Activated T-cell treated with anti-CD3 and anti-CD28 coated beads, Interleukin-2, amount 50 U/mL, for 4 hours (primary cell): ENCODE measurements at regions not wholly inside any gene's neighbourhood (a gene's known extent, or its start where the extent isn't known, plus 50 kb on each side); places are given as distances from the start of the nearest gene placed in this dataset.

Experiments used
- ATAC-seq, 2 donors: fragments of 200-7000 bp; cut with Tn5 transposase; one replicate each; pipeline ENCODE4 v1.10.0; 2021
- DNase-seq: peaks from one replicate; pipeline ENCODE4 v3.0.0-alpha.2; 2020
- H3K27me3 Mint-ChIP-seq: one replicate; pipeline ENCODE4 v1.8.0; 2021; ENCODE audit warnings: low read depth, mixed read lengths
- H3K36me3 Mint-ChIP-seq: one replicate; pipeline ENCODE4 v1.8.0; 2022; ENCODE audit warnings: mixed read lengths; ENCODE audit not compliant: insufficient read depth
- H3K4me1 Mint-ChIP-seq: one replicate; pipeline ENCODE4 v1.8.0; 2021; ENCODE audit warnings: low read depth, mixed read lengths
- H3K4me3 Mint-ChIP-seq: one replicate; pipeline ENCODE4 v1.8.0; 2021; ENCODE audit warnings: mild to moderate bottlenecking, moderate library complexity, mixed read lengths
- H3K9me3 Mint-ChIP-seq: one replicate; pipeline ENCODE4 v1.8.0; 2021; ENCODE audit warnings: mixed read lengths

GRCh38 chr2:8510519-8510918 lies 171.3 kb upstream of the ID2 start:
- DNase-seq (no peak), ATAC-seq (no peak)
- Mint-ChIP-seq H3K36me3 (peaks cover 3% of the 10 kb centered on the region), H3K4me3 (no peak overlapping the region), H3K9me3 (peaks cover 10% of the 10 kb centered on the region), H3K4me1 (peaks cover 39% of the 10 kb centered on the region), H3K27me3 (no peaks in the 10 kb centered on the region)

- Mint-ChIP-seq H3K4me3 (no peak overlapping the region), H3K9me3 (peaks cover 10% of the 10 kb centered on the region), H3K27me3 (no peaks in the 10 kb centered on the region), H3K36me3 (peaks cover 3% of the 10 kb centered on the region), H3K4me1 (peaks cover 50% of the 10 kb centered on the region)
- ATAC-seq, result no peak
- DNase-seq, result no peak
Measured at GRCh38 chr2:8511868-8512612, 169.8 kb upstream of the ID2 start.

- peaks cover 10% of the 10 kb centered on the region for H3K9me3 Mint-ChIP-seq
- peaks cover 52% of the 10 kb centered on the region for H3K4me1 Mint-ChIP-seq
- H3K36me3 Mint-ChIP-seq, result peaks cover 3% of the 10 kb centered on the region
- ATAC-seq, result no peak
- H3K4me3 Mint-ChIP-seq, result no peak overlapping the region
- DNase-seq, result no peak
- H3K27me3 Mint-ChIP-seq, result no peaks in the 10 kb centered on the region
Measured at GRCh38 chr2:8513601-8514273, 168.1 kb upstream of the ID2 start.

- peak overlapping the region; percentile 66 for H3K4me3 Mint-ChIP-seq
- H3K36me3 Mint-ChIP-seq, result peaks cover 3% of the 10 kb centered on the region
- peaks cover 10% of the 10 kb centered on the region for H3K9me3 Mint-ChIP-seq
- no peak for ATAC-seq
- no peaks in the 10 kb centered on the region for H3K27me3 Mint-ChIP-seq
- peaks cover 57% of the 10 kb centered on the region for H3K4me1 Mint-ChIP-seq
- DNase-seq, result no peak
Measured at GRCh38 chr2:8514274-8514662, 167.6 kb upstream of the ID2 start.

GRCh38 chr2:8514796-8515758 lies 166.8 kb upstream of the ID2 start:
- DNase-seq, result peak; percentile 30
- Mint-ChIP-seq H3K27me3 (no peaks in the 10 kb centered on the region), H3K36me3 (peaks cover 3% of the 10 kb centered on the region), H3K4me3 (peak overlapping the region; percentile 66), H3K9me3 (peaks cover 6% of the 10 kb centered on the region), H3K4me1 (peaks cover 66% of the 10 kb centered on the region)
- ATAC-seq, result peak; percentile 86

GRCh38 chr2:8515864-8516533 lies 165.9 kb upstream of the ID2 start:
- Mint-ChIP-seq H3K27me3 (no peaks in the 10 kb centered on the region), H3K4me1 (peaks cover 75% of the 10 kb centered on the region), H3K4me3 (peak overlapping the region; percentile 22), H3K9me3 (peaks cover 5% of the 10 kb centered on the region), H3K36me3 (peaks cover 3% of the 10 kb centered on the region)
- no peak for DNase-seq
- ATAC-seq, result peak; percentile 3 to 10

GRCh38 chr2:8517850-8518498 lies 163.9 kb upstream of the ID2 start:
- Mint-ChIP-seq H3K27me3 (no peaks in the 10 kb centered on the region), H3K9me3 (peaks cover 5% of the 10 kb centered on the region)

GRCh38 chr2:8518979-8519668 lies 162.7 kb upstream of the ID2 start:
- ATAC-seq (no peak), DNase-seq (no peak)
- H3K9me3 Mint-ChIP-seq, result no peaks in the 10 kb centered on the region
- H3K27me3 Mint-ChIP-seq, result no peaks in the 10 kb centered on the region
- no peak overlapping the region for H3K4me3 Mint-ChIP-seq
- peaks cover 76% of the 10 kb centered on the region for H3K4me1 Mint-ChIP-seq
- H3K36me3 Mint-ChIP-seq, result peaks cover 3% of the 10 kb centered on the region

More at GRCh38 chr2:8517850-8518498, 163.9 kb upstream of the ID2 start:
- DNase-seq (no peak), ATAC-seq (no peak)
- Mint-ChIP-seq H3K4me1 (peaks cover 79% of the 10 kb centered on the region), H3K36me3 (peaks cover 3% of the 10 kb centered on the region), H3K4me3 (no peak overlapping the region)

GRCh38 chr2:8520791-8521344 lies 161.0 kb upstream of the ID2 start:
- Mint-ChIP-seq H3K36me3 (no peaks in the 10 kb centered on the region), H3K4me1 (peaks cover 67% of the 10 kb centered on the region), H3K9me3 (no peaks in the 10 kb centered on the region), H3K4me3 (no peak overlapping the region), H3K27me3 (no peaks in the 10 kb centered on the region)
- ATAC-seq (peak; percentile 39 to 51), DNase-seq (no peak)

- no peaks in the 10 kb centered on the region for H3K27me3 Mint-ChIP-seq
- H3K4me3 Mint-ChIP-seq, result no peak overlapping the region
- H3K36me3 Mint-ChIP-seq, result no peaks in the 10 kb centered on the region
- DNase-seq (no peak), ATAC-seq (no peak)
- peaks cover 62% of the 10 kb centered on the region for H3K4me1 Mint-ChIP-seq
- H3K9me3 Mint-ChIP-seq, result no peaks in the 10 kb centered on the region
Measured at GRCh38 chr2:8522687-8523086, 159.2 kb upstream of the ID2 start.

- Mint-ChIP-seq H3K4me1 (peaks cover 53% of the 10 kb centered on the region), H3K9me3 (no peaks in the 10 kb centered on the region), H3K36me3 (no peaks in the 10 kb centered on the region), H3K27me3 (no peaks in the 10 kb centered on the region), H3K4me3 (no peak overlapping the region)
- ATAC-seq, result no peak
- DNase-seq, result no peak
Measured at GRCh38 chr2:8524388-8524787, 157.5 kb upstream of the ID2 start.

- H3K27me3 Mint-ChIP-seq, result no peaks in the 10 kb centered on the region
- no peak for ATAC-seq
- H3K4me1 Mint-ChIP-seq, result peaks cover 49% of the 10 kb centered on the region
- no peaks in the 10 kb centered on the region for H3K36me3 Mint-ChIP-seq
- no peaks in the 10 kb centered on the region for H3K9me3 Mint-ChIP-seq
- no peak overlapping the region for H3K4me3 Mint-ChIP-seq
- no peak for DNase-seq
Measured at GRCh38 chr2:8524823-8525222, 157.0 kb upstream of the ID2 start.

GRCh38 chr2:8525236-8525581 lies 156.6 kb upstream of the ID2 start:
- Mint-ChIP-seq H3K27me3 (no peaks in the 10 kb centered on the region), H3K9me3 (no peaks in the 10 kb centered on the region), H3K4me1 (peaks cover 45% of the 10 kb centered on the region), H3K4me3 (no peak overlapping the region), H3K36me3 (no peaks in the 10 kb centered on the region)
- DNase-seq, result no peak
- no peak for ATAC-seq
